ENCODE measurements at regions not wholly inside any gene's neighbourhood (a gene's known extent, or its start where the extent isn't known, plus 50 kb on each side); places are given as distances from the start of the nearest gene placed in this dataset.

DNA sequence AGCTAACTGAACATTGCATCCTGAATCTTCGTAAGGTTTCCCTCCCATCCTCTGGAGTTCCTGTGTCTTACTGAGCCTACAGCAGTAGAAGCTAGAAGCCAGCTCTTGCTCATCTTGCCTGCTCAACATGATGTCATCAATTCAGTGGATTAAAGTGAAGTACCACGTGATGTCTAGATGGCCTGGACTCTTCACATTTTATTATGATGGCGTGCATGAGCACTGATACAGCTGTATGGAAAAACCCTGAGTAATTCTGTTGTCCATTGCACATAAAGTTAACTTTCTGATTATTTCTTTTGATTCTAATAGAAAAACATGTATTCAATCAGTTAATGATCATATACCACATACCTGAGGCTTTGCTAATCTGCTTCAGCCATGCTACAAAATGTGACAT, 2387.7 kb upstream of the TENM3 start:
- Histone ChIP-seq H3K79me2 (ENCODE audit: insufficient read depth, low read length) (no peaks in the 10 kb centered on the region), H3K27ac (ENCODE audit: low read depth, low read length) (no peak overlapping the region), H3K4me3 (ENCODE audit: insufficient read depth, low read length) (no peak overlapping the region), H2AFZ (ENCODE audit: low read length) (no peak overlapping the region), H3K4me1 (ENCODE audit: insufficient read depth, low read length) (no peaks in the 10 kb centered on the region), H3K36me3 (ENCODE audit: insufficient read depth, low read length) (no peaks in the 10 kb centered on the region), H3K27me3 (ENCODE audit: insufficient read depth, low read length) (no peaks in the 10 kb centered on the region), H3K4me2 (ENCODE audit: insufficient read depth, low read length) (no peak overlapping the region), H4K20me1 (ENCODE audit: insufficient read depth, low read length) (no peaks in the 10 kb centered on the region), H3K9me3 (ENCODE audit: low read depth, low read length) (peaks cover 2% of the 10 kb centered on the region)
- TF ChIP-seq CTCF (IDR thresholded peaks at IDR 0.05; ENCODE audit: extremely low read depth, low read depth, low read length) = no peak
- DNase-seq (ENCODE audit: insufficient read length, low spot score, missing footprints) = no peak

DNA sequence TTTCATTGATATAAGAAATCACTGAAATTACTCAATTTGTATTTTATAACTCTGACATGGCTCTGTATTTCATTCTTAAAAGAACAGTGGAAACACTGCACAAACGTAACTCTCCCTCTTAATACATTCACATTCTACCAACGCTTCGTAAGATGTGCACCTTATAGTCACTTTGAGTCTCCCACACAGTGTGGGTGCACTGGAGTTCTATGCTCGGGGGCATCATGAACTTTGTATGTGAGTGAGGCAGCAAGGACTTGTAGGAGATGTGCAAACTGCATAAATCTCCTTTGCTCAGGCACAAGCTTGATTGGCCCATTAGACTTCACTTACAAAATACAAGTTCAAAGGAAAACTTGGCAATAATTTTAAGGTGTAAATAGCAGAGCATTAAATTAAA, 2385.0 kb upstream of the TENM3 start:
- no peak overlapping the region for H3K27ac ChIP-seq (ENCODE audit: low read depth, low read length)
- no peaks in the 10 kb centered on the region for H4K20me1 ChIP-seq (ENCODE audit: insufficient read depth, low read length)
- H3K36me3 ChIP-seq (ENCODE audit: insufficient read depth, low read length) = no peaks in the 10 kb centered on the region
- DNase-seq (ENCODE audit: insufficient read length, low spot score, missing footprints) = no peak
- no peaks in the 10 kb centered on the region for H3K79me2 ChIP-seq (ENCODE audit: insufficient read depth, low read length)
- H3K9me3 ChIP-seq (ENCODE audit: low read depth, low read length) = no peaks in the 10 kb centered on the region
- H2AFZ ChIP-seq (ENCODE audit: low read length) = no peak overlapping the region
- no peaks in the 10 kb centered on the region for H3K27me3 ChIP-seq (ENCODE audit: insufficient read depth, low read length)
- H3K4me3 ChIP-seq (ENCODE audit: insufficient read depth, low read length) = no peak overlapping the region
- H3K4me1 ChIP-seq (ENCODE audit: insufficient read depth, low read length) = no peaks in the 10 kb centered on the region
- H3K4me2 ChIP-seq (ENCODE audit: insufficient read depth, low read length) = no peak overlapping the region
- no peak for TF ChIP-seq CTCF (IDR thresholded peaks at IDR 0.05; ENCODE audit: extremely low read depth, low read depth, low read length)

- Histone ChIP-seq H3K9me3 (ENCODE audit: low read depth, low read length) (no peaks in the 10 kb centered on the region), H3K36me3 (ENCODE audit: insufficient read depth, low read length) (no peaks in the 10 kb centered on the region), H3K4me3 (ENCODE audit: insufficient read depth, low read length) (no peak overlapping the region), H4K20me1 (ENCODE audit: insufficient read depth, low read length) (no peaks in the 10 kb centered on the region), H3K27me3 (ENCODE audit: insufficient read depth, low read length) (no peaks in the 10 kb centered on the region), H3K4me1 (ENCODE audit: insufficient read depth, low read length) (no peaks in the 10 kb centered on the region), H3K27ac (ENCODE audit: low read depth, low read length) (no peak overlapping the region), H2AFZ (ENCODE audit: low read length) (no peak overlapping the region), H3K4me2 (ENCODE audit: insufficient read depth, low read length) (no peak overlapping the region), H3K79me2 (ENCODE audit: insufficient read depth, low read length) (no peaks in the 10 kb centered on the region)
- TF ChIP-seq CTCF (IDR thresholded peaks at IDR 0.05; ENCODE audit: extremely low read depth, low read depth, low read length) = no peak
- no peak for DNase-seq (ENCODE audit: insufficient read length, low spot score, missing footprints)
Observed at GRCh38 chr4:179867300-179867878, 2375.8 kb upstream of the TENM3 start.

GRCh38 chr4:179871726-179872125, 2371.5 kb upstream of the TENM3 start:
- Histone ChIP-seq H4K20me1 (ENCODE audit: insufficient read depth, low read length) (no peaks in the 10 kb centered on the region), H3K4me1 (ENCODE audit: insufficient read depth, low read length) (no peaks in the 10 kb centered on the region), H3K4me2 (ENCODE audit: insufficient read depth, low read length) (no peak overlapping the region), H3K4me3 (ENCODE audit: insufficient read depth, low read length) (no peak overlapping the region), H3K27me3 (ENCODE audit: insufficient read depth, low read length) (no peaks in the 10 kb centered on the region), H3K36me3 (ENCODE audit: insufficient read depth, low read length) (no peaks in the 10 kb centered on the region), H2AFZ (ENCODE audit: low read length) (no peak overlapping the region), H3K79me2 (ENCODE audit: insufficient read depth, low read length) (no peaks in the 10 kb centered on the region), H3K9me3 (ENCODE audit: low read depth, low read length) (no peaks in the 10 kb centered on the region), H3K27ac (ENCODE audit: low read depth, low read length) (no peak overlapping the region)
- no peak for DNase-seq (ENCODE audit: insufficient read length, low spot score, missing footprints)
- TF ChIP-seq CTCF (IDR thresholded peaks at IDR 0.05; ENCODE audit: extremely low read depth, low read depth, low read length) = no peak
